Dendritic cell treated with granulocyte-macrophage colony-stimulating factor and Interleukin-4, amounts not matched to agents 40 ng/mL and 50 ng/mL, for 4 days (primary cell): ENCODE measurements at regions not wholly inside any gene's neighbourhood (a gene's known extent, or its start where the extent isn't known, plus 50 kb on each side); places are given as distances from the start of the nearest gene placed in this dataset.
"Not testable (repeated sequence)": the region's sequence is repeated elsewhere in the genome, so short reads cannot be mapped to it uniquely, and the experiment has no call there.

ENCODE experiments used
- H3K27ac Mint-ChIP-seq: one replicate; pipeline ENCODE4 v1.8.0; 2022; ENCODE audit warnings: mild to moderate bottlenecking, mixed read lengths
- H3K27me3 Mint-ChIP-seq: one replicate; pipeline ENCODE4 v1.8.0; 2022; ENCODE audit warnings: mild to moderate bottlenecking, mixed read lengths
- H3K36me3 Mint-ChIP-seq: one replicate; pipeline ENCODE4 v1.8.0; 2022; ENCODE audit warnings: low read depth, mixed read lengths
- H3K4me1 Mint-ChIP-seq: one replicate; pipeline ENCODE4 v1.8.0; 2022; ENCODE audit warnings: low read depth, mixed read lengths
- H3K4me3 Mint-ChIP-seq: one replicate; pipeline ENCODE4 v1.8.0; 2022; ENCODE audit warnings: mild to moderate bottlenecking, moderate library complexity, mixed read lengths
- H3K9me3 Mint-ChIP-seq: one replicate; pipeline ENCODE4 v1.8.0; 2022; ENCODE audit warnings: mixed read lengths
- intact Hi-C: fragments of 100-400 bp; cut with micrococcal nuclease; formaldehyde crosslinking; loops from one replicate; pipeline ENCODE4 v1.15.0; 2022

DNA sequence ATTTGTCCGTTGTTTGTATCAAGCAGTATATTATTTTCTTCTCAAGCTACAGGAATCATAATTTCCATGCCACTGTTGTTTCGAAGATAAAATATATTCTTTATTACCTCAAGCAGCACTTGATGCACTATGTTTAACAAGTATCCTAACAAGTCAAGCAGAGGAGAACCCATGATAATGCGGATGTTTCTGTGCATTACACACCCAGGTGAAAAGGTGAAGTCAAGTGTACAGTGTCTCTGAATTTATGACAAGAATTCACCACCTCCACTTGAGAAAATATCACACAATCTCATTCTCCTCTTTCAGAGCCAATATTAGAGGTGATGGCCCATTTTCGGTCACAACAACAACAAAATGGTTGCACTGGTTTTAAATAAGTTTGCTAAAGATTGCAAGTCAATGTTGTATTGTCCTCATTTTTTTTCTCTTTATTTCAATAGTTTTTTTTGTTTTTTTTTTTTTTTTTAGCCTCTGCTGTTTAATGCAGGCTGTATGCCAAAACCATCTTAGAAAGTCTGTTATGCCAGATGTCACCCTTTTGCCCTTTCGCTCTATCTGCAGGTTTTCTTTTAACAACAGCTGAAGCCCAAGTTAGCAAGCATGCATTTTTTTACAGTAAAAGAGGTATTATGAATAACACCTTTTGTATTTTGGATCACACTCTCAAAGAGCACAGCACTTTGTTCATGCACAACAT, 568.7 kb upstream of the LRRN3 start:
- Mint-ChIP-seq H3K4me3 (no peak overlapping the region), H3K4me1 (no peaks in the 10 kb centered on the region), H3K9me3 (peaks cover 71% of the 10 kb centered on the region), H3K27ac (no peak overlapping the region), H3K36me3 (no peaks in the 10 kb centered on the region), H3K27me3 (no peaks in the 10 kb centered on the region)
- intact Hi-C loops, result no loop called here

DNA sequence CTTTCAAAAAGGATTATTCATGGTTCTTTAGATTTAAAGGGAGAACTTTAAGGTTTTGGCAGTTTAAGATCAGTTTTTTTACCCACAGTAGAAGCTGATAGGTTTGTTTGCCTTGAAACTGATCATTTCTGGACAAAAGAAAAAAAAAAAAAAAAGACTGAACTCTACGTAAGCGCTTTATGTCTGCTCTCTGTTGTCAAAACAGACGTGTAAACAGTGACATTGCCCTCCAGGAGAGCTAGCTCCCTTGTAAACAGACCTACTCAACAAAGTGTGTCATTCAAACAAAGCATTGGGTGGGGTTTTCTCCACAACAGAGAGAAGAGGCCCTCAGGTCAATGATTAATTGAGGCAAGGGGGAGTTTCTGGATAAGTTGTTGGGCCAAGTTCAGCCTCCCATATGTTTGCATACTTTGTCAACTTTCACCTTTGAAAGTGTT, 568.1 kb upstream of the LRRN3 start:
- Mint-ChIP-seq H3K27me3 (no peaks in the 10 kb centered on the region), H3K9me3 (peaks cover 74% of the 10 kb centered on the region), H3K4me3 (no peak overlapping the region), H3K36me3 (no peaks in the 10 kb centered on the region), H3K27ac (no peak overlapping the region), H3K4me1 (no peaks in the 10 kb centered on the region)
- intact Hi-C loops, result no loop called here

DNA sequence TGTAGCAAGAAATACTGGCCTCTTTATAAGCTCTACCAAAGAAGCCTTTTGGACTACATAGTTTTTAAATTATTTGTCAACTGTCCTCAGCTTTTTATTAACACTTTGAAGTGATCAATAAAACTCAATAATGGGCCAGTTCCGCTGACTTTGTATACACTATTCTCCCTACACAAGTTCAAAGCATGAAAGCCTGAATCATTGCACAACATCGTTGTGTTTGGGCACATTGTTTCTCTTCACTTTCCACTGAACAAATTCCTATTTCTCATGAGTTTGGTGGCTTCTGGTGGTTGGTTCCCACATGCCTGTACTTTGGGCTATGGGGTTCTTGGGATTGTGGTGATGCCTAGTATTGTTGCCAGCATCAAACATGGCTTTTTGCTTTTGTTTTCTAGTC, 561.8 kb upstream of the LRRN3 start:
- Mint-ChIP-seq H3K4me1 (no peaks in the 10 kb centered on the region), H3K9me3 (peaks cover 78% of the 10 kb centered on the region), H3K27me3 (no peaks in the 10 kb centered on the region), H3K4me3 (no peak overlapping the region), H3K36me3 (no peaks in the 10 kb centered on the region), H3K27ac (no peak overlapping the region)
- intact Hi-C loops, result no loop called here

DNA sequence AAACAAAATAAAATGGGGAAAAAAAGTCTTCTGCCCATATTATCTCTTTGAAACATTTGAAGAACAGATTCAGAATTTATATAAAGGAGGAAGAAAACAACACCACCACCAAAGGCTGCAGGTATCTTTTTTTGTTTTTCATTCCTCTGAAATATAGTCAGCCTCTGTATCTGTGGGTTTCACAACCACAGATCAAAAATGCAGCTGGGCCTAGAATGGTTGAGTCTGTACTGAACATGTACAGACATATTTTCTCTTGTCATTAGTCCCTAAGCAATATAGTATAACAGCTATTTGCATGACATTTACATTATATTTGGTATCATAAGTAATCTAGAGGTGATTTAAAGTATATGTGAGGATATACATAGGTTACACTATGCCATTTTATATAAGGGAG, 559.7 kb upstream of the LRRN3 start:
- H3K36me3 Mint-ChIP-seq, result no peaks in the 10 kb centered on the region
- H3K9me3 Mint-ChIP-seq, result peaks cover 59% of the 10 kb centered on the region
- no peaks in the 10 kb centered on the region for H3K27me3 Mint-ChIP-seq
- intact Hi-C loops, result no loop called here
- no peaks in the 10 kb centered on the region for H3K4me1 Mint-ChIP-seq
- H3K27ac Mint-ChIP-seq, result no peak overlapping the region
- no peak overlapping the region for H3K4me3 Mint-ChIP-seq

DNA sequence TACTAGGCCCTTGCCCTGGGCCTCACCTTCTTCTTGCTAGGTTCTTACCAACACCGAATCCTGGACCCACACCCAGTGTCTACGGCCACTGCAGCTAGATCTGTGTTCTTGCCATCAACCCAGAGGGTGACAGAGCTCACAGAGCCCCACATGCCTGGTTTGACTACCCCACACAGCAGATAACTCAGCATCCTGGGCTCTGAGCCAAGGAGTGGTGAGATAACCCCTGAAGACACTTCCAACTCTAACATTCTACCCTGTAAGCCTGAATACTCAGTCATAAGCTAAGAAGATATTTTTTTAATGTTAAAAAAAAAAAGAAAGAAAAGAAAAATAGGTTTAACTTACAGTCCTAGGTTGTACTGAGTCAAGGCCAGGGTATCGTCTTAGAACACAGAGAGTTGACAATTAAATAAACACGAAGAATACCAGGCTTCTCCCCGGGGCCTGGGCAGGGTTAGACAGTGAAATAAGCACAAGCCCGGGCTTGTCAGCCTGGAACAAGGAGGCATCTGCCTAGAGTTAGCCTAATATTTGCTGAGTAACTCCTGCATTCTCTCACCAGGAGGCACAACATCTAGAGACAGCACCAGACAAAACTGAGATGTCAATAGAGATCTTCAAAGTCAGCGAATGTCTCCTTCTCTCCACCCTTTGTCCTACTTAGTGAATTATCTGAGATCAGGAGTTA, 556.5 kb upstream of the LRRN3 start:
- Mint-ChIP-seq H3K27ac (no peak overlapping the region), H3K4me1 (no peaks in the 10 kb centered on the region), H3K27me3 (no peaks in the 10 kb centered on the region), H3K9me3 (peaks cover 54% of the 10 kb centered on the region), H3K36me3 (no peaks in the 10 kb centered on the region), H3K4me3 (no peak overlapping the region)
- intact Hi-C loops, result no loop called here

DNA sequence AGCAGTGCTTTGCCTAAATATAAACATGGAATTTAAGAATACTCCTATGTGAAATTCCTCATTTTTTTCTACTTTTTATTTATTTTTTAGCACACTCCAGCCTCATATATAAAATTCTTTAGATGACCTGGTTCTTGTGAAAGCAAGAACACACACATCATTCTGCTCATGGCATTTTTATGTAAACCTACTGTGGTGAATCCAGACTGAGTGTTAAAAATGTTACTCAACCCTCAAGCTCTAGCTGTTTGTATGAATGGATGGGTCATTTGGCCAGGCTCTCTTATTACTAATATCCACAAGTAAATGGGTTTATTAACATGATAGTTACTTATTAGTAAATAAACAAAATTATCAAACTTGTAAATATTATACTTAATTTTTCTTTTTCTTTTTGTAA, 551.7 kb upstream of the LRRN3 start:
- Mint-ChIP-seq H3K9me3 (peaks cover 35% of the 10 kb centered on the region), H3K36me3 (no peaks in the 10 kb centered on the region), H3K27me3 (no peaks in the 10 kb centered on the region), H3K4me3 (no peak overlapping the region), H3K27ac (no peak overlapping the region), H3K4me1 (no peaks in the 10 kb centered on the region)
- intact Hi-C loops, result no loop called here

DNA sequence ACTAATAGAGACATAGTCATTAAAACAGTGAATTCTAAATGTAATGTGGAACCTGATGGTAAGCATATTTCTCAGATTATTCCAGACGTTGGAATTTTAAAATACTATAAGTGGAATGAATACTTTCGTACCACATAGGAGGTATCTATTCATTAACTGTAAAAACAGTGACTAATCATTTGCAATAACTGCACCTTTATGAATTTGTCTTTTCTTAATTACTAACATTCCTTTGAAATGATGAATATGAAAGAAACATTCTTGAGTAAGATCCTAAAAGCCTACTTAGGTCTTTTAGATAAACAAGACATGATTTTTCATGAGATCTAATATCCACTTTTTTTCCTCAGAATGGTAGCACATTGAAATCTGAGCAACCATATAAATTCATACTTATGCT, 549.0 kb upstream of the LRRN3 start:
- H3K4me1 Mint-ChIP-seq, result no peaks in the 10 kb centered on the region
- no peak overlapping the region for H3K4me3 Mint-ChIP-seq
- H3K36me3 Mint-ChIP-seq, result no peaks in the 10 kb centered on the region
- intact Hi-C loops, result loop anchor here (1.0 kb wide), 1 partner anchor 7 kb away; no protein-coding TSS in a partner anchor
- no peaks in the 10 kb centered on the region for H3K27me3 Mint-ChIP-seq
- H3K9me3 Mint-ChIP-seq, result peaks cover 29% of the 10 kb centered on the region
- H3K27ac Mint-ChIP-seq, result no peak overlapping the region

DNA sequence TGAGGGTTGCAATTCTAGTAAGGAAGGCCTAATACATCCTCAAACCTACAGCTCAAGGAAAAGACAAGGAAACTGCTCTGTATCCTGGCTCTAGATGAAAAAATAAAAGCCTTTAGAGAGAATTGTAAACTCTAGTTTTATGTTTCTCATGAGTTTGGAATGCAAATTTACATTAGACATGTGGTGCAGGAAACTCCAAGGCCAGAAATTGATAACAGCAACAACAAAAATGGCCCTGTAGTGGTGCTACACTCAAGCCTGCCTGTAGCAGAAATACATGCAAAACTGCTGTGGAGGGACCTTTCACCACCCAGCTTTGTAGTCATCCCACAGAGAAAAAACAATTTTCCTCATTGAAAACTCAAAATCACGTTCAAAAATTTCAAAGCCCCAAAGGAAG, 546.7 kb upstream of the LRRN3 start:
- intact Hi-C loops, result no loop called here
- Mint-ChIP-seq H3K27ac (no peak overlapping the region), H3K4me1 (no peaks in the 10 kb centered on the region), H3K4me3 (no peak overlapping the region), H3K36me3 (no peaks in the 10 kb centered on the region), H3K27me3 (no peaks in the 10 kb centered on the region), H3K9me3 (peaks cover 23% of the 10 kb centered on the region)

DNA sequence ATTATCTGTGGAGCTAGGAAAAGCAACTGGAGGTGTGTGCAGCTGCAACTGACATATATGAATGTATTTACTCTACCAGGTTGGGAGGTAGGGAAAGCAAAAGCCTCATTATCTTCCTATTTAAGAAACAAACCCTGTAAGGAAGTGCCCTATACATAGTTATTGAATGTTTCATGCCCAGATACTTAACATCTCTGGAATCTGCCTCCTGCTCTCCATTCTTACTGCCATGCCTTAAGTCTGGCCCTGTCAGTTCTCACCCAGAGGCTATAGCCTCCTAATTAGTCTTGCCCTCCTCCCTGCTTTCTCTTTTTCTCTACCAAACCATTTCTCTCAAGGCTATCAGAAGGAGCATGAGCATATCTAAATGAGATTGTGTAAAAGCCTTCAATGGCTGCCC, 542.6 kb upstream of the LRRN3 start:
- no peak overlapping the region for H3K27ac Mint-ChIP-seq
- intact Hi-C loops, result no loop called here
- H3K9me3 Mint-ChIP-seq, result peaks cover 40% of the 10 kb centered on the region
- no peaks in the 10 kb centered on the region for H3K4me1 Mint-ChIP-seq
- no peak overlapping the region for H3K4me3 Mint-ChIP-seq
- H3K27me3 Mint-ChIP-seq, result no peaks in the 10 kb centered on the region
- no peaks in the 10 kb centered on the region for H3K36me3 Mint-ChIP-seq

DNA sequence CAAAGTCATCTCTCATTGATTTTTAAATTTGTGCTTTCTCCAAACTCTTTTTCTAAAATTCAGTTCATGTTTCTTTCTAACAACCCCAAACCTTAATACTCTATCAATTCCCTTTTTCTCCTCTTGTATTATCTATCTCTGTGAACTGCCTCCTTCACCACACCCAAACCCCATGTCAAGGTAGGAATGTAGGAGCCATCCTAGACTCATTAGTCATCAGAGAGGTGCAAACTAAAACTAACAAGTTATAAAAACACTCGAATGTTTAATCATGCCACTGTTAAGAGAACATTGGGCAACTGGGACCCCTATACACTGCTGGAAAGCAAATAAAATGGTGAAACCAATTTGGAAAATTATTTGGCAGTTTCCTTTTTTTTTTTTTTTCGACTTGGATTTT, 533.8 kb upstream of the LRRN3 start:
- H3K27ac Mint-ChIP-seq, result no peak overlapping the region
- H3K36me3 Mint-ChIP-seq, result no peaks in the 10 kb centered on the region
- H3K9me3 Mint-ChIP-seq, result peaks cover 24% of the 10 kb centered on the region
- H3K4me3 Mint-ChIP-seq, result no peak overlapping the region
- intact Hi-C loops, result no loop called here
- no peaks in the 10 kb centered on the region for H3K27me3 Mint-ChIP-seq
- H3K4me1 Mint-ChIP-seq, result no peaks in the 10 kb centered on the region

DNA sequence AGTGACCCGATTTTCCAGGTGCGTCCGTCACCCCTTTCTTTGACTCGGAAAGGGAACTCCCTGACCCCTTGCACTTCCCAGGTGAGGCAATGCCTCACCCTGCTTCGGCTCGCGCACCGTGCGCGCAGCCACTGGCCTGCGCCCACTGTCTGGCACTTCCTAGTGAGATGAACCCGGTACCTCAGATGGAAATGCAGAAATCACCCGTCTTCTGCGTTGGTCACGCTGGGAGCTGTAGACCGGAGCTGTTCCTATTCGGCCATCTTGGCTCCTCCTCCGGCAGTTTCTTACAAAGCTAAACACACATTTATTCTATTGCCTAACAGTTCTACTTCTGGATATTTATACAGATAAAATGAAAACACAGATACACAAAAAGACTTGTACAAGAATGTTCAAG, 527.6 kb upstream of the LRRN3 start:
- H3K36me3 Mint-ChIP-seq, H3K27me3 Mint-ChIP-seq, H3K4me3 Mint-ChIP-seq, intact Hi-C loops, H3K4me1 Mint-ChIP-seq, H3K27ac Mint-ChIP-seq: not testable (repeated sequence)
- H3K9me3 Mint-ChIP-seq, result peaks cover 31% of the 10 kb centered on the region

DNA sequence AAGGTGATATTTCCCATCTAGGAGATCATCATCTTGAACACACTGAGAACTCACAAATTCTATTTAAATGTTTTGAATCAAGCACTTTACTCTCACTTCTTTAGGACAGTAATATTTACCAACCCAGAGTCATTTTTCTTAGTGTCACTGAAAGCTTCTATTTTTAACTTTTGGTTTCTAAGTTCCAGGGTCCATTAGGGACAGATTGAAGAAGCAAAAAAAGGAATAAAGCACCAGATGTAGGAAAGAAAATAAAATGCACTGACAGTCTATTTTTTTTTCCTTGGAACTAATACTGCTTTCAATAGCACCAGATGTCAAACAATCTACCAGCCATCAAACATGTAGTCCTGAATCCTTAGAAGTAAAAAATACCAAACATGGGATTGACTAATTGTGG, 526.7 kb upstream of the LRRN3 start:
- Mint-ChIP-seq H3K4me1 (no peaks in the 10 kb centered on the region), H3K27ac (no peak overlapping the region), H3K36me3 (no peaks in the 10 kb centered on the region), H3K27me3 (no peaks in the 10 kb centered on the region), H3K4me3 (no peak overlapping the region), H3K9me3 (peaks cover 31% of the 10 kb centered on the region)
- intact Hi-C loops, result no loop called here

DNA sequence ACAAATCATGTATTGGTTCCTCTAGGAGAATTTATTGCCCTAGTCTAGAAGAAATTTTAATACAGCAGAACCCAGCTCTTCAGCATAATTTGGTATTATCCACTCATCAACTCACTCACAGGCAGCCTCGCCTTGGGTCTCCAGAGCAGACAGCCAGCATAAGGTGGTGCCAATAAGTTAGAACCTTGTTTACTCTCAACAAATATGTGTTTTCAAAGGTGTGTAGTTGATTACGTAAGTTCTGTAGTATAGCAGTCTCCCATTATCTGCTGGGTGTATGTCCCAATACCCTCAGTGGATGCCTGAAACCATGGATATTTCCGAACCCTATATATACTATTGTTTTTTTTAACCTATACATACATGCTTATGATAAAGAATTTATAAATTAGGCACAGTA, 522.5 kb upstream of the LRRN3 start:
- intact Hi-C loops, result no loop called here
- peaks cover 26% of the 10 kb centered on the region for H3K9me3 Mint-ChIP-seq
- no peak overlapping the region for H3K27ac Mint-ChIP-seq
- H3K4me1 Mint-ChIP-seq, result no peaks in the 10 kb centered on the region
- no peaks in the 10 kb centered on the region for H3K36me3 Mint-ChIP-seq
- H3K27me3 Mint-ChIP-seq, result no peaks in the 10 kb centered on the region
- no peak overlapping the region for H3K4me3 Mint-ChIP-seq

DNA sequence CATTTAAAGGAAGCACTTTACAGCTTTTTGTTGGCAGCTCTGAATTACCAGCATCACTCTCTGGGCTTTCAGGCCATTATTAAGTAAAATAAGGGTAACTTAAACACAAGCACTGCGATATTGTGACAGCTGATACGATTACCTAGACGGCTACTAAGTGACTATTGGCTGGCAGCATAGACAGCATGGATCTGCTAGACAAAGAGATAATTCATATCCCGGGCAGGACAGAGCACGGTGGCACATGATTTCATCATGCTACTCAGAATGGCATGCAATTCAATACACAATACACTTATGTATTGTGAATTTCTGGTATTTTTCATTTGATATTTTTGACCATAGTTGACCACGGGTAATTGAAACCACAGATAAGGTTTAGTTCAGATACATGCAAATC, 522.0 kb upstream of the LRRN3 start:
- Mint-ChIP-seq H3K4me1 (no peaks in the 10 kb centered on the region), H3K27me3 (no peaks in the 10 kb centered on the region), H3K27ac (no peak overlapping the region), H3K36me3 (no peaks in the 10 kb centered on the region), H3K9me3 (peaks cover 22% of the 10 kb centered on the region), H3K4me3 (no peak overlapping the region)
- intact Hi-C loops, result no loop called here
